DMS 273 treated with DMSO at 0.1 percent for 48 hours (cell line): ENCODE measurements at regions not wholly inside any gene's neighbourhood (a gene's known extent, or its start where the extent isn't known, plus 50 kb on each side); places are given as distances from the start of the nearest gene placed in this dataset.

Experiments used
- DNase-seq: peaks from one replicate; lab custom pipeline; 2025; lab: John Stamatoyannopoulos, UW

DNA sequence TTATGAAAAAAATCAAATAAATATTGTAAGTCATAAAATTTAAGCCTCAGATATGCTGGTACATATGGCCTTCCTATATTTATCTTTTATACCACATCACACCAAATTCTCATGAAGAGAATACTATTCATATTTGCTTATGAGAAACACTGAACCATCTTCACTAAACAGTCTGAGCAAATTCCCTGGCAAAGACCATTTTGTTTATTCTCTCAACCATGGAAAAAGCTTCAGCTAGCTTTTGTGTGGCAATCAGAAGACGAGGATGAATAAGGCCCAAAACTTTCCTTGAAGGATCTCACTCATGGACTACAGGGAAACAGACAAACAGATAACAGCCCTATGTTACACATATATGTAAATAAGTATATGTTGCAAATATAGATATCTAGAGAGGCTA lies 252.1 kb downstream of the TMX3 start:
- no peak for DNase-seq

DNA sequence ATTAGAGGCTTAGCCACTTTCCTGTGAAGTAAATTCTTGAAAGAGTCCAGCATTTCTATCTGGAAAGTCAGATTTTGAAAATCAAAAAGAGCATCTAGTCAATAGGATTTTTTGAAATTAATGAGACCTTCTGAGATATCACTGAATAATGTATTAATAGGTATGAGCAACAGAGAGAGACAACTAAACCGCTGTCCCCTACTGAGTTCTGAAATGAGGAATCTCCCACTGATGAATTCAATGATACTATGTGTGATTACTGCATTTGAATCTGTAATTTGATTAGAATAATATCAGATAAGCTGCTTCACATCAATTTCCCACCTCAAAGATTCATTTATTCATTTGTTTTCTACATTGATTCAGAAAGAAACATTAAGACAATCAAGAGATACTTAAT lies 252.8 kb downstream of the TMX3 start:
- DNase-seq, result no peak

DNA sequence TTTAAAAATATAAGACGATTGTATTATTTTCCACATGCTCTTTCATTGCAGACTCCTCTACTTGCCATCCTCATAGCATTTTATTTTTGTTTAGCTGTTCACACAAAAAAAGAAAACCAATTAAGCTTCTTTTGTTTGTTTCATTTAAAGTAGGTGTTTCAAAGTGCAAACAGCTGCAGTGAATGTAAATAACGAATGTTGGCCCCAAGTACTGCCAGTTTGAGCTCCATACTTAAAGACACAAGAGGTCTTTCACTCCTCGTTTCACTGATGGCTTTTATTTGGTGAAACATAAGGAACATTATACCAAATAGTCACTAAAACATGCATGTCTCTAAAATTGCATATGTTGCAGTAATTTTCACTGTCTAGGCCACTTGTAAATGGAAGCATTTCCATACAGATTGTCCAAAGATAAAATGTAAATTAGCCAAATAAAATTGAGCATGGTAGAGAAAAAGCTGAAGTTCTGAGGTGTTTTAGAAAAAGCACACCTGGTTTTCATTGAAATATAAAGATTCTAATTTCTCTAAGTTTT lies 253.4 kb downstream of the TMX3 start:
- no peak for DNase-seq

GRCh38 chr18:68459968-68460367 lies 254.9 kb downstream of the TMX3 start:
- no peak for DNase-seq

- DNase-seq, result no peak
Observed at GRCh38 chr18:68456985-68457384, 257.9 kb downstream of the TMX3 start.

GRCh38 chr18:68455229-68455603 lies 259.7 kb downstream of the TMX3 start:
- DNase-seq, result no peak

DNA sequence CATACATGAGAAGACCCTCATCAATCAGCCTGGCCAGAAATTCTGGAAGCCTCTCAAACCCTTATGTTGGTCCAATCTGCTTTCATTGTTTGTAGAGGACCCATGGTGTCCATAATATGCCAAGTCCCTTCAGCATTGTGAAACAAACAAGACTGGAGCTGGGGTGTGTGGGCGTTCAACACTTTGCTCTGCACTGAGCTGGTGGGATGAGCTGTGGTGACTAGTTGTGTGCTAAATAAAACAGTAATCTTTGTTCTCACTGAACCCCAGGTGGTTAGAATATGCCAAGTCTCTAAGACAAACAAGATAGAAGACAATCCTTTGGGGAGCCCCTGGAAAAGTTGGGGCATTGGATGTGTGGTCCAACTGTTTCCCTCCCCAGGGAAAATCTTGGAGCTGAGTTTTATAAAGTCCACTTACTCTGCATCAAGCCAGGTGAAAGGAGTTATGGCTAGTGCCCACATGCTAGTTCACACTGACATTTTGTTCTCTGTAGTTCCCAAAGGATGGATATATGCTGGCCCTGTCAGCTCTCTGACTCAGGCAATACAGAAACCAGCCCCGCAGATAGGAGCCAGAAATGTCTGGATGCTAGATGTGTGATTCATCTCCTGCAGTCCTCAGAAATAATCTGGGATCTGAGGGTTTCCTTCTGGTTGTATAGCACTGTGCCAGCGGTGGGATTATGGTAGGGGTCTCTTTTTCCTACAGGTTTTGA lies 260.2 kb downstream of the TMX3 start:
- DNase-seq, result no peak

DNA sequence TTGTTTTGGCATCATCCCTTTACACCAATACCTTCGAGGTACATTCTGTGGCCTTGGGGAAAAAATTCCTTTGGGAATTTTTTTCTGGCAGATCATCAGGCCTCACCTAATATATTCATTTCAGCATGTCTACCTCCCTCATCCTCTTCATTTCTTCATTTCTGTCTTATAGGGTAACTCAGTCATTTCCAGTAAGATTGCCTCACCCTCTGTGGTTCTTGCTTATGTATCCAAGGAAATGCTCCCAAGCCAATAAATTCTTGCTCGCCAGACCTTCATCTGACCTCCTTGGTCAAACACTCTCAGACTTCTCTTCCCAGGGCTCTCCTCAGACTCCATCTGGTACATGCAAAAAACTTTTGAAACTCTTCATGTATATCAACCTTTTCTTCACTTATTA lies 265.6 kb downstream of the TMX3 start:
- no peak for DNase-seq

DNA sequence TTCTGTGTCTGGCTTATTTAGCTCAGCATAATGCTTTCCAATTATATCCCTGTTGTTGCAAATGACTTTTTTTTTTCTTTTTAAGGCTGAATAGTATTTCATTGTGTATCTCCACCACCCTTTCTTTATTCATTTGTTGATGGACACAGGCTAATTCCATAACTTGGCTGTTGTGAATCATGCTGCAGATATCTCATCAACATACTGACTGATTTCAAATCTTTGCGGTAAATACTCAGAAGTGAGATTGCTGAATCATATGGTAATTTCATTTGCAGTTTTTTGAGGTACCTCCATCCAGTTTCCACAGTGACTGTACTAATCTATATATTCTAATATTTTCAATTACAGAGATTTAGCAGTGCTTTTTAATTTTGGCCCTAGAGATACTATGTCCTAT lies 266.2 kb downstream of the TMX3 start:
- DNase-seq, result no peak

- no peak for DNase-seq
Observed at GRCh38 chr18:68447286-68447685, 267.6 kb downstream of the TMX3 start.

- no peak for DNase-seq
Observed at GRCh38 chr18:68445668-68446426, 269.1 kb downstream of the TMX3 start.

DNA sequence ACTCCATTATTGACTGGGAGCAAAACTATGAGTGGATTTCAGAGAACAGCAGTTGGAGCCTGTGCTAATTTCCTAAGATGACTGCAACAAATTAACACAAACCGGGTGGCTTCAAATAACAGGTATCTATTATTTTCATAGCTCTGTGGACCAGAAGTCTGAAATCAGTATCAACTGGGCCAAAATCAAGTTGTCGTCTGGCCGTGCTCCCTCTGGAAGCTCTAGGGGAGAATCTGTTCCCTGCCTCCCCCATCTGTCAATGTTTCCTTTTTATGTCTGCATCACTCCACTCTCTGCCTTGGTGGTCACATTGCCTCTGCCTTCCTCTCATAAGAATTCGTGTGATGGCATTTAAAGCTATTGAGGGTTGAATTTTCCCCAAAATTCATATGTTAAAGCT lies 269.8 kb downstream of the TMX3 start:
- DNase-seq, result no peak

DNA sequence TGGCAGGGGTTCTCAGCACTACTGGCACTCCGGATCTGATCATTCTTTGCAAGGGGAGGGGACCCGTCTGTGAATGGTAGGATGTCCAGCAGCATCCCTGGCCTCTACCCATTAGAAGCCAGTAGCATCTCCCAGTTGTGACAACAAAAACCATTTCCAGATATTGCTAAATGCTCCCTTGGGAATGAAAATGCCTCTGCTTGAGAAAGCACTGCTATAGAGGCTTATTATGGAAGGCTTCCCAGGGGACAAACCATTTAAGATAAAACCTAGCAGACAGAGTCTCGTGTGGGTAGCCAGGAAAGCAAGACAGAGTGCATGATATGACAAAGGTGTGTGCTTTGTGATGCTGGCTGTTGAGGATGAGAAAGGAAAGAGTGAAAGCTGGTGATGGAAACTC lies 273.7 kb downstream of the TMX3 start:
- DNase-seq, result no peak

GRCh38 chr18:68440433-68440832 lies 274.5 kb downstream of the TMX3 start:
- no peak for DNase-seq

GRCh38 chr18:68439642-68440041 lies 275.3 kb downstream of the TMX3 start:
- DNase-seq, result no peak

DNA sequence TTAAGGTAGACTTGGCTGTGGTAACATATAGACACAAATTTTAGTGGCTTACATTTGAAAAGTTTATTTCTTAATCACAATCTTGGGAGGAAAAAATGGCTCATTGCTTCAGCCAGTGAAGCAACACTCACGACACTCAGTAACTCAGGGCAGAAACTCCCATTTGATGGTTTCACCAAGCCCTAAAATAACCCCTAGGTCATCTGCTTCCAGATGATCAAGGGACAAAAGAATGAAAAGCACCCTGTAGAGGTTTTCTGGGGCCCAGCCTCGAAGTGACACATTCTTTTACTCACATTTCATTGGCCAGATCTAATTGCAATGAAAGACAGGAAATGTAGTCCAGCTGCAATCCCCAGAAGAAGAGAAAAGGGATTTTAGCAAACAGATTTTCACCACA lies 275.9 kb downstream of the TMX3 start:
- DNase-seq, result no peak

DNA sequence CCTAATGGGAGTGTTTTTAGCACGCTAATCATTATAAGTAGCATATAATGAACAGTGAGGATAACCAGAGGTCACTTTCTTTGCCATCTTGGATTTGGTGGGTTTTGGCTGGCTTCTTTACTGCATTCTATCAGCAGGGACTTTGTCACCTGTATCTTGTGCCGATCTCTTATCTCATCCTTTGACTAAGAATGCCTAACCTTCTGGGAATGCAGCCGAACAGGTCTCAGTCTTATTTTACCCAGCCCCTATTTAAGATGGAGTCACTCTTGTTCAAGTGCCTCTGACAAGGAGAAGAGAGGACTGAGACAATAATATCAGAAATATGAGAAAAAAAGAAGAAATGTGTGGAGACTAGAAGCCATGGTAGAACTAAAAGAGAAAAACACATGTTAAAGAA lies 276.4 kb downstream of the TMX3 start:
- DNase-seq, result no peak

GRCh38 chr18:68436485-68436884 lies 278.4 kb downstream of the TMX3 start:
- DNase-seq, result no peak

DNA sequence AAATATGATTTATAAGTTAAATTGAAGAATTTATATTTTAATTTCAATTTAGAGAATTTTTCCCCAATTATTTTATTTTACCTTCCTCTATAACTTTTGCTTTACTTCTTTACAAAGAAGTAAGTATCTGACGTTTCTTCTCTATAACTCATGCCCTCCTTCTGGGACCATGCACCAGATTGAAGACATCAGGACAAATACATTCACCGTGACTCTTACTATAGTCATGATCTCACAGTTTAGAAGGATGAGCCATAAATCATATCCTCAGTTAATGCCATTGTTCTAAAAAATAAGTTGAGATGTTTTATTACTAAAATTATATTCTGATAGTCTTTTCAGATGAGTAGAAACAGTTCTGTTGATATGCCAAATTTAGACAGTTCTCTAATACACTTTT lies 279.3 kb downstream of the TMX3 start:
- DNase-seq, result no peak

- no peak for DNase-seq
Observed at GRCh38 chr18:68431922-68432198, 283.0 kb downstream of the TMX3 start.

DNA sequence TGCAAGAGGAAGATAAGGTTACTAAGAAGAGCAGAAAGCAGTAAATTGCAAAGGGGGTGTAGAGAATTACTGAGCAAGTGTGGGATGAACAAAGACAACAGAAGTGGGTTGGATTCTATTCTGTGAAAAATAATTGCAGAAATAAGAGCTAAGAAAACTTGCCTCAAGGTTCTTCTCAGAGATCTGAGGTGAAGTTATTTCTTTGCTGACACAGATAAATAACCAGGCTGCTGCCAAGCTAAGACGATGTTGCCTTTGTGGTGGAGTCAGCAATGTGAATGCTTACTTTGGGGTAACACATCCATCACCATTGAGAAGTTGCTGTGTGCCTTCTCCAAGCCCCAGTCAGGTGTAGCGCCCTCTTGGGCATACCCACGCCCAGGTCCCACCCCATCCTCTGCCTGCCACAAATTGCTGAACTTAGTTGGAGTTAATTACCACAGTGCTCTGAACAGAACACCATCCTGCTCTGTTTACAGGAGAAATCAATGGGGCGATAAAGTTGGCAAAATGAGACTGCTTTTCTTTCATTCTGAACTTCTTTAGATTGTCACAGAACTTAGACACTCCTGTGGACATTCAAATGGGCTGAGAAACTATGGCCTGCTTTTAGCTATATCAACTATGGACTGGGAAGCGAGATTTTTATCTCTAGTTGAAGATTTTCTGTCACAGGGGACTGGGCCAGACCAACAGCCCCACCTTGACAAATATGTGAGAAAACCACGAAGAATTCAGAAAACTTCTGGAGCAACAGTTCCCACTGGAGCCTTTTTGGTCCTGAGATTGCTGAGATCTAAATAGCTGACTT lies 283.6 kb downstream of the TMX3 start:
- no peak for DNase-seq

GRCh38 chr18:68429841-68430240 lies 285.1 kb downstream of the TMX3 start:
- DNase-seq, result no peak

- peak; percentile 27 for DNase-seq
Observed at GRCh38 chr18:68429111-68429510, 285.8 kb downstream of the TMX3 start.
